GM12873 (cell line): ENCODE measurements at regions not wholly inside any gene's neighbourhood (a gene's known extent, or its start where the extent isn't known, plus 50 kb on each side); places are given as distances from the start of the nearest gene placed in this dataset.

ENCODE experiments used
- CTCF ChIP-seq: IDR thresholded peaks from 2 replicates; pipeline ENCODE4 v1.5.1; 2012; ENCODE audit warnings: low read depth, mild to moderate bottlenecking, moderate library complexity, low read length, control low read depth; ENCODE audit not compliant: insufficient read depth; ENCODE audit errors: missing control alignments

- TF ChIP-seq CTCF: no peak
These were observed 732.2 kb downstream of the CBLN4 start for GRCh38 chr20:55273149-55273548.

- TF ChIP-seq CTCF: no peak
These were observed 733.9 kb downstream of the CBLN4 start for GRCh38 chr20:55271371-55271770.

GRCh38 chr20:55269913-55270312 is 735.4 kb downstream of the CBLN4 start:
- no peak for TF ChIP-seq CTCF

GRCh38 chr20:55266361-55266760 is 739.0 kb downstream of the CBLN4 start:
- TF ChIP-seq CTCF: no peak

- no peak for TF ChIP-seq CTCF
These were observed 740.5 kb downstream of the CBLN4 start for GRCh38 chr20:55264703-55265239.

- TF ChIP-seq CTCF: no peak
These were observed 746.8 kb downstream of the CBLN4 start for GRCh38 chr20:55258559-55258958.

- no peak for TF ChIP-seq CTCF
These were observed 750.3 kb downstream of the CBLN4 start for GRCh38 chr20:55255016-55255415.

- TF ChIP-seq CTCF: no peak
These were observed 751.5 kb downstream of the CBLN4 start for GRCh38 chr20:55253781-55254180.
